ENCODE measurements at regions not wholly inside any gene's neighbourhood (a gene's known extent, or its start where the extent isn't known, plus 50 kb on each side); places are given as distances from the start of the nearest gene placed in this dataset.

DNA sequence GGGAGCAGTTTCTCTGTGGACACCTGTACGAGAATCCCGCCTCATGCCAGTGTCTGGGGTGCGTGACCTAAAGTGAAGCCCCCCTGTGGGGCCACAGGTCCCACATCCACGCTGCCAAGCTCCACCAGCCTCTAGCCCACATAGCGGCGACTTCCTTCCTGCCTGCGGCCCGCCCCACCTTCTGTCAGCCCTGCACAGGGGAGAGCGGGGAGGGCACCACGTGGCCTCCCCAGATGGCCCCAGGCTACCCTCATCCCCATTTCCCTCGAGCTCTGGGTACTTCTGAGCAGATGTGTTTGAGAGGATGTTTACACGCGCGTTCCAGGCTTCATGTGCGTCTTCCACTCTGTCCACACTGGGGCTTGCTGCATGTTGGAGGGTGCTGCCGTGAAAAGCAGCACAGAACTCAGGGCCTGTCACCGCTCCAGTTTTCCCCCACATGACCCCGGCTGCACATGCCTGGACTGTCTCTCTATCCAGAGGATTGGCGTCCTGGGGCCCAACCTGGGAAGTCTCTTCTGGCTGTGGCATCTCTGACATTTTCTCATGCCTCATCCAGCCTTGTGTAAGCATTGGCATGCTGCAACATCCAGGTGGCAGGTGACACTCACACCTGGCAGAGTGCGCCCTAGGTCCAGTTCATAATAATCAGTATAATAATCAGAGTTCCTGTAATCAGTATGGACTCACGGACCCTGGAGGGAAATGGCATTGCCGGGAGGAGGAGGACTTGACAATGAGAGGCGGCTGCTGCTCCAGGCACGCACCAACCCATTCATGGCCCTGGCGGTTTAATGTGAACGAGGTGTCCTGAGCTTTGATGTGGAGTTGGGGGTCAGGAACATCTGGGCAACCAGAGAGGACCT, 146.3 kb upstream of the TWIST2 start:
- no peak for DNase-seq (ENCODE audit: low spot score)

DNA sequence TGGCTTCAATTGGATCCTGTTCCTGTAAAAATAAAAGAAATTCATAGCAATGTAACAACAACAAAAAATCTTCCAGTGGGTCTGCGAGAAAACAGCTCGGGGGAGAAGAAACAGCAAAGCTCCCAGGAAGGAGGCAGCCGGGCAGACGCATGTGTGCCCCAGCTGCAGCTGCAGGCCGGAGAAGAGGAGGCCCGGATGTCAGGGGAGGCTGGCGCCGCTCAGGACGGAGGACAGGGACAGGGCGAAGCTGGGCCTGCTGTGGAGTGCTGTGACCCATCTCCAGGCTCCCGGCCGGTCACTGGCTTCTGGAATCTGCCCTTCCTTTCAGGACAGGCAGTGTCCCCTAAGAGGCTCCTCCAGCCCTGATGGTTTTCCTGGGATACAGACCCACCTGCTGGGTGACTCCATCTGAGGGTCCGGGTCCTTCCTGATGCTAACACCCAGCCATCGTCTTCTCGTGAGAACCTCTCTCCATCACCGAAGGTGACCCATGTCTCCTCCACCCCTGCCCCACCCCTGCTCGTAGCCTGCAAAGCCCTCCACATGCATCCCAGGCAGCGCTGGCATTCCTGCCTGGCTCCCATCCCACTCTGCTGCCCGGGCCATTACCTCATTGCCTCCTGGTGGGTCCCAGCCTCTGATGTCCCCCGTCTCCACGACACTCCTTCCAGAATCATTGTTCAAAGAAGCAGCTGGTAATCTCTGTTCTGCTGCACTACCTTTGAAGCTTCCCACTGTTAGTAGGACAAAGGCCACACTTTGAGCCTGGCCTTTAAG, 145.4 kb upstream of the TWIST2 start:
- DNase-seq (ENCODE audit: low spot score): no peak

DNA sequence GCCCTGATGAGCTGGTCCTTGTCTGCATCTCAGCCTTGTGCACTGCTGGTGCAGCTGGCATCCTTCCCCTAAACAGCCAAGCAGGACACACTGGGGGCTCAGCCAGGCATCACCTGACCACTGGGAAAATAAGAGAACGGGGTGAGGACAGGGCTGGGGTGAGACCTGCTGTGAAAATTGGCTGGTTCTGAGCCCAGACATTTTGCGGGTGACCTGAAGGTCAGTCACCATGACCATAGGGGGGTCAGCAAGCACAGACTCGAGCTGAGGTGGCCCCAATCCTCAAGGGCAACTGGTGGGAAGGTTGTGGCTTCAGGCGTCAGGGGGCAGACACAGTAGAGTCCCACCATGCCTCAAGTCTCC, 144.9 kb upstream of the TWIST2 start:
- no peak for DNase-seq (ENCODE audit: low spot score)

DNA sequence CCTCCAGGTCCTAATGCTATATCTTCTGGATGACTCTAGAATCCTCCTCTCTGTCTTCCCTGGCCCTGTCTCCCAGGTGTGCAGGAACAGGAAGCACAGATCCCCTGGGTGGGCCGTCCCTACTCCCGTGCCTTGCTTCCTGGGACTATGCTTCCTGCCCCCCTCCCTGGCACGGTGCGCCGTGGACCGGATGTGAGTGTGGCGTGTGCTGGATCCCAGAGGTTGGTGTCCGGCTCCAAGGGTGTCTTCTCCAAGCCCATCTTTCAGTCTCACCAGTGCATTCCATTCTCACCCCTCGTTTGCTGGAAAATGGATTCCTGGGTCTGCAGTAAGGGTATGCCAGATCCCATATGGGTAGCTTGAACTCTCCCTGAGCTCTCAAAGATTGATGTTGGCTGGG, 144.4 kb upstream of the TWIST2 start:
- DNase-seq (ENCODE audit: low spot score): no peak

DNA sequence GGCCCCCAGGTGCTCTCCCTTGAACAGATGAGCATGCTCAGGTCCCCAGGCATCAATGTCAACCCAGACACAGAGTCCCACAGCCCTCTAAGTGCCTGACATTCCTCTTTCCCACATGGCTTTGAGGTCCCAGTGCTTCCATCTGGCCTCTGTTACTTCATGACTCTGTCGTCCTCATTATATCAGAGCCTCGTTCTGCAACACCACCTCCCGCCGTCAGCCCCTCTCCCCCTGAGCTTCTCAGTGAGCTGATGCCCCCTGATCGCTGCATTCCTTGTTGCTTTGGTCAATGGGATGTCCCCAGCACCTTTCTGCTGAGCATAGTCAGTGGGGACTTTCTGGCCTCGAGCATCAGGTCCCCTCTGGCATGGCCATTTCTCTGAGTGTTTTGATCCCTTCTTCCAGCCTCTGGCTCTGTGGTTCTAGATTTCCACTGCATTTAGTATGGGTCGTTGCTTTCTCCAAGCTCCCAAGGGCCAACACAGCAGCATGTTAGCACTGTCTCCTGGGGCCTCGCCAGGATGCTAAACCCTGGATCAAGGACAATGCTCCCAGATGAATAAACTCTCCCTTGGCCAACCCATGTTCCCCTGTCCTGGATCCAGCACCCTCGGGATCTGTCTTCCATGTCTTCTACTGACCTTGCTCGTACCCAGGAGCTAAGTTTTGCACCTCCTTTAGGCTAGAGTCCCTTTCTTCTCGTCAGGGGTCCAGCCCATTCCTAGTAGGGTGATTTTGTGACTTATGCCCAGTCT, 143.2 kb upstream of the TWIST2 start:
- no peak for DNase-seq (ENCODE audit: low spot score)

DNA sequence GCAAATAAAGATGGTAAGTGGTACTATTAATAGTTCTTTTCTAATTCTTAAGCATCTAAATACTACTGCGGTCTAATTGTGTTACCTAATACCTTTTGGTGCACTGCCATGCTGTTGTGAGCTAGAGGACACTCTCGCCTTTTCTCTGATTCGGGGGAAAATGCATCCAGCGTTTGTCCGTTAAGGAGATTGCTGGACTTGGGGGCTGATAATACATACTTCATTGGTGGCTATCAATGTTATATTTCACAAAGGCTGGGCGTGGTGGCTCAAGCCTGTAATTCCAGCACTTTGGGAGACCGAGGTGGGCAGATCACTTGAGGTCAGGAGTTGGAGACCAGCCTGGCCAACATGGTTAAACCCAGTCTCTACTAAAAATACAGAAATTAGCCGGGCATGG, 141.7 kb upstream of the TWIST2 start:
- no peak for DNase-seq (ENCODE audit: low spot score)

DNA sequence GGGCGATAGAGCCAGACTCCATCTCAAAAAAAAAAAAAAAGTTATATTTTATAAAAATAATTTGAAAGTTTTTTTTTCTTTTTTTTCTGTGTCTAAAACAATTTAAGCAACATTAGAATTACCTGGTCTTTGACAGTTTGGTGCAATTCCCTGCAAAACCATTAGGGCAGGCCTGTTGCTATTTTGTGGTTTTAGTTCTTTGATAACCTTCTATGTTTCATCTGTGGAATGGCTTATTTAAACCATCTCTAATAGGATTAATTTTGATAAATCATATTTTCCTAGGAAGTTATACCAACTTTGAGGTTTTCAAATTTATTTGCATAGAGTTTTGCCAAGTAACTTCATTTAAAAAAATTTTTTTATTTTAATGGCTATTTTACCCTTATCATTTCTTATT, 141.2 kb upstream of the TWIST2 start:
- no peak for DNase-seq (ENCODE audit: low spot score)

DNA sequence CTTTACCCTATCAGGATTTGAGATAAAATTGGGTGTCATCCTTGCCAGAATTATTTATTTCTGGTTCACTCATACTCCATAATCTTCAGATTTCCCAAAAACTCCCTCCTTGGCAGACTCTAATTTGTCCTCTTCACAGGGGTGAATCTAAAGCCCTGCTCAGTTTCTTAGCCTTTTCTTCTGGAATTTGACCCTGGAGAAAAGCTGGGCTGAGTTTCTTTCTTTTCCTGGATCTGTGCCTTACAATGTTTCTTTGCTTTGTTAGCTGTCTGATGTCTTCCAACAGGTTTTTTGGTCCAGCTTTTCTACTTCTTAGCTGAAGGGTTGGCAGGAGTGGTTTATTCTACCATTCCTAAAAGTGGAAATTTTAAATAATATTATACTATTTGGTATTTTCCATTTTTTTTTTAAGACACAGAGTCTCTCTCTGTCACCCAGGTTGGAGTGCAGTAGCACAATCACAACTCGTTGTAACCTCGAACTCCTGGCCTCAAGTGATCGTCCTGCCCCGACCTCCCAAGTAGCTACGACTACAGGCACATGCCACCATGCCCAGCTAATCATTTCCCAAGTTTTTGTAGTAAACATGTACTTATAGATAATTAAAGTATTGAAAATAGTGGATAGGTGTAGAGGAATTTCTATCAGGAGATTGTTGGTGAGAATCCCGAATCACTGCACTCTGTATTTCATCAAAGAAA, 138.4 kb upstream of the TWIST2 start:
- no peak for DNase-seq (ENCODE audit: low spot score)

DNA sequence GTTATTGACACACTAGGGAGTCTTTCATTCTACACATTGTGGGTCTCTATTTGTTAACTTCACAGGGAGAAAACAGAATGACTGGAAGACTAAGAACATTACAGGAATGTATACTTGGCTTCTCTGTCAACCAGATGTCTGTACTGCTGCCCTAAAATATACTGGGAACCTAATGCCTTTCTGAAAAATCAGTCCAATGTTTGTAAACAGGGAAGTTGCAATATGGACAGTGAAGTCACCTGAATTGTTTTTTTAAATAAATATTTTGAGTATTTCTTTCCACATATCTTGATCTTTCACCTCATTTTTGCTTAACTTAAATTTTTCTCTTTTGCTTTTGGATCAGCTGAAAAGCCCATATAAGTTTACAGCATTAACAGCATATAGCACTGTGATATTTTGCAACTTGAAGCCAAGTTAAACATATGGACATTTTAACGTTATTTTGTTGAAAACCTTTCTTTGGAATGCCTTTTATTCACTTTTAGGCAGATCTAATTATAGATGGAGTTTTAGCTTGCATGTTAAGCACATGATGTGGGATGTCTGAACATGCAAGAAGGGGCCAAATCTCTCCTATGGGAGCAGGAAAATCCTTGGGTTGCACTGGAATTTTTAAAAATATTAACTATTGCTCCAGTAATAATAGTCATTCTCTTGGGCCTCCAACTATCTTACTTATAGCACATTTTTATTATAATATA, 137.7 kb upstream of the TWIST2 start:
- DNase-seq (ENCODE audit: low spot score): peak; percentile 28

DNA sequence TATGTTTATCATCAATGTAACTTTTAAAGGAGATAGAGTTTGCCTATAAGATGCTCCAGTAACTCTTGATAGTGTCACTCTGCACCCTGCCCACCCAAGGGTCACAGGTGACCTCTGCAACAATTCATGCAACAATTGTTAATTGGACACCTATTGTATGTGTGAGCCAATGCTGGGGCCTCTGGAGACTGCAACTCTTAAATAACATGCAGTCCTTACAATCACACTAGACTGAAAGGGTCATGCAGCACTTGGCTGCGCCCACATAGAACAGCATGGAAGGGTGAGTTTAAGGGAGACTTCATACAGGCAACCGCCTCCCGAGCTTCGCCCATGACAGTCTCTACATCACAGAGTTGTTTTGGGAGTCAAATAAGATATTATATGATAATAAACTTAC, 137.1 kb upstream of the TWIST2 start:
- no peak for DNase-seq (ENCODE audit: low spot score)

DNA sequence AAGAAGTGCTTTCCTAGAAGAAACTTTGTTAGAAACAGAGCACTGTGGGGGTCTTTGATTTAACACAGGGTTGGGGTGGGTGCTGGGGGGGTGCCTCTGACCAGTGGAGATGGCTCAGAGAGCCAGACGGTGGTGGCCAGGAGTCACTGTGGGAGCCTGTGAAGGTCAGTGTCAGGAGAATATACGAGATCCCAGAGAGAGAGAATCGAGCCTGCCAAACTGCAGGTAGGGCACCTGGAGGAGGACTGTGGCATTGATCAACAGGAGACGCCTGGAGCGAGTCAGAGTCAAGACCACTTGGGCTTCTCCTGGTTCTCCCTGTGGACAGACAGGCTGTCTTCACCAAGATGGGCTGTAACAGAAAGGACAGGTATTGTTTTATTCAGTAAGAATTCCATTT, 136.5 kb upstream of the TWIST2 start:
- no peak for DNase-seq (ENCODE audit: low spot score)

DNA sequence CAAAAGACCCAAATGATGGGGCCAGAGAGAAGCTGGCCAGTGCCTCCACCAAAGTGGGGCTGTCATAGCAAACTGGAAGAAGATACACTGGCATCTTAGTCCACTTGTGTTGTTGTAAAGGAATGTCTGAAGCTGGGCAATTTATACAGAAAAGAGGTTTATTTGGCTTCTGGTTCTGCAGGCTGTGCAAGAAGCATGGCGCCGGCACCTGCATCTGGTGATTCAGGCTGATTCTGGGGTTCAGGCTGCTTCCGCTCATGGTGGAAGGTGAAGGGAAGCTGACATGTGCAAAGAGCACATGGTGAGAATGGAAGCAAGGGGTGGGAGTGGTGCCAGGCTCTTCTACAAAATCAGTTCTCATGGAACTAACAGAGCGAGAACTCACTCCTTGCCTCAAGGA, 135.9 kb upstream of the TWIST2 start:
- DNase-seq (ENCODE audit: low spot score): no peak

DNA sequence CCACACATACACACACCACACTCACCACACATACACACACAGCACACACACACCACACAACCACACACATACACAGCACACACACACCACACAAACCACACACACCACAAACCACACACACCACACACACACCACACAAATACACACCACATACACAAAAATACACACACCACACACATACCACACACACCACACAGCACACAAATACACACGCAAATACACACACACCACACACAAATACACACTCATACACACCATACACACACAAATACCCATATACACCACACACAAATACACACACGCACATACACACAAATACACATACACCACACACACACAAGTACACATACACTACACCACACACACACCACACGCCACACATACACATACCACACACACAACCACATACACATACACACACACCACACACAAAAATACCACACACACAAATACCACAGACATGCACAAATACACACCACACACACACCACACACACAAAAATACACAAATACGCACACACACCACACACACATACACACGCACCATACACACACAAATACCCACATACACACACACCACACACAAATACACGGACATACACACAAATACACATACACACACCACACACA, 134.6 kb upstream of the TWIST2 start:
- DNase-seq (ENCODE audit: low spot score): no peak

DNA sequence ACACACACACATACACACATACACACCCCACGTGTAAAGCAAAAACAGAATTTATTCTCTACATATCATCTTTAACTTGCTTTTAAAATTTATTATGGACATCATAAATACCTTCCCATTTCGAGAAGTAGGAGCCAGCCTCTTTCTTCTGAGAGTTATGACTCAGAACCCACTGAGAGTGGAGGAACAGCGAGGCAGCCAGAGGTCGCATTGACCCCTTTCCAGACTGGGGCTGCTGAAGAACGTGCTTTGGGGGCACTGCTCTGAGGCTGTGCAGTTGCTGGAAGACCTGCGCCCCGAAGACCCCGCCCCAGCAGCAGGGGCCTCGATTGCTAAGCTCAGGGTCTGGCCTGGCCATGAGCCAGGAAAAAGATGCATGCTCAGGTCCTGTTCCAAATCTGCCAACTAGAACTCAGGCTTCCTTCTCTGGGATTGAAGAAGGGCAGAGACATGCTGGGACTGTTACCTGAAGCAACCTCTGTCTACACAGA, 133.8 kb upstream of the TWIST2 start:
- peak; percentile 29 for DNase-seq (ENCODE audit: low spot score)

DNA sequence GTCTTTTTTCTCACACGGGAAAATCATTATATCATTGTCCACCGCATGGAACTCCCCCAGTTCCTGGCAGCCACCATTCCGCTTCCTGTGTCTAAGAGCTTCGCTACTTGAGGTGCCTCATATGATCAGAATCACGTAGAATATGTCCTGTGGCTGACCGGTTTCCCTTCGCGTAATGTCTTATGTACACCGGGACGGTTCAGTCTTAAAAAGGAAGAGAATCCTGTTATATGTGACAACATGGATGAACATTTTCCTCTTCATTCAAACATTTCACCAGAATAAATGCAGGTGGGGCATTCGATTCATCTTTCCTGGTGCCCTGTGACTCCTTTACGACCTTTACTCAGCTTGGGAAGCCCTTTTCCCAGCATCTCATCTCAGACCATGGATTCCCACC, 131.7 kb upstream of the TWIST2 start:
- DNase-seq (ENCODE audit: low spot score): no peak

DNA sequence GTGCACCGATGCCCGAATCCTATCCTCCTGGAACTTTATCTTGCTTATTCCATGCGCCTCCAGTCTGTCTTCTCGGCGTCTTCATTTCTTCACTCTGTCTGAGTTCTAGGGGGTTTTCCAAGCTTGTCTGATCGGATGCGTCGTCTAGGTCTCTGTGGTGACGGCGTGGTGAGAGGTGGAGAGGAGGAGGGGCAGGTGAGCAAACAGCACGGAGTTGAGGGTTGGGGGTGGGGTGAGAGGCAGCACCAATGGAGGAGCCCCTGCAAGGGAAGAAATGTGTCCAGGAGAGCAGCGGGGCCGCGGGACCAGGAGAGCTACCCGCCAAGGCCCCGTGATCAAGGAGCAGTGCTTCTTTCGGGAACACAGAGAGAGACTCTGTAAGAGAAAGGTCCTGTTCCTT, 131.3 kb upstream of the TWIST2 start:
- no peak for DNase-seq (ENCODE audit: low spot score)

DNA sequence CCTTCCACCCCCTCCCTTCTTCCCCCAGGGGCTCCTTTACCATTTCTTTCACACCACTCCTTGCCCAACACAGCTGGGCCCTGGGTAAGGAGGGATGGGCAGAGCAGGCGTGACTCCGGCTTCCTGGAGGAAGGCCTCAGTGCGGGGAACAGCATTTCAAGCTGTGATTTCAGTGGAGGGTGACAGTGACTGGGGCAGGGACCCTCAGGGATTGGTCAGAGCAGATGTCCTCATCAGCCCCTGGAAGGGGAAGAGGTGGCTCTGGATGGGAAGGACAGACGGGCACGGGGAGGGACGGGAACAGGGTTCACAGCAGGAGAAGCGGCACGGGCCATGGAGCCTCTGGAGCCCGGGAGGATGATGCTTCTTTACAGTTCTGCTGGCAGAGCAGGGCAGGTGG, 130.8 kb upstream of the TWIST2 start:
- no peak for DNase-seq (ENCODE audit: low spot score)

DNA sequence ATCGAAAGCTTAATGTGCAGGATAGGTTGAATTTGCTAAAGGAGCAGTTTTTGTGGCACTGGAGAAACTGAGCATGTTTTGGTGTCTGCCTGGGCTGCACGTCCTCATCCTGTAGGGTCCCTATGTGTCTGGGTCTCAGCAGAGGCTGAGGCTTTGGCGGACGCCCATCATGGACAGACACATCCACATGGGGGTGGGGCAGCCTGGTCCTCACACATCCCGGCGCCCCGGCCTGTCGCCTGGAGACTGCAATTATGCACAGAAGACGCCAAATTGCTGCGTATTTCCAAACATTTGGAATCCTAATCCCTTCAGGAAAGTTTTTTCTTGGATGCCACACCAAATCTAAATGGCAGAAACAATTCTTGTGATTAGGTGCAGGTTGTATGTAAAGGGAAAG, 128.2 kb upstream of the TWIST2 start:
- no peak for DNase-seq (ENCODE audit: low spot score)

DNA sequence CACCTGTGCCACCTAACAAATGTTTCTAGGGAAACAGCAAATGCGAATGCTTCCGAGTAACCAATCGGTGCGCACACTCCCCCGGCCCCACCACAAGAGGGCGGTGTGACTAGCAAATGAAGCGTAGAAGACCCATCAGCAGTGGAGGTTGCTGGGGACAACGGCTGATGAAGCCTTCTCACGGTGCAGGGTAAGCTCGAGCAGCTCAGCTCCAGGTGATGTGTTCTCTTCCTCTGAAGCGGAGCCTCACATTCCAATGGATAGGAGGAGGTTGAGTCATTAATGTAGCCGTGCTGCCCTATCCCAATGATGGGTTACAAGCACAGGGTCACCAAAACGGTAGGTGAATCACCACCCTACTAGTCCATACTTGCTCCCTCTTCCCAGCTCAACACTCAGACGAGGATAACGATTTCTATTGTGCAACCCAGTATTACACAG, 127.6 kb upstream of the TWIST2 start:
- peak; percentile 54 for DNase-seq (ENCODE audit: low spot score)

DNA sequence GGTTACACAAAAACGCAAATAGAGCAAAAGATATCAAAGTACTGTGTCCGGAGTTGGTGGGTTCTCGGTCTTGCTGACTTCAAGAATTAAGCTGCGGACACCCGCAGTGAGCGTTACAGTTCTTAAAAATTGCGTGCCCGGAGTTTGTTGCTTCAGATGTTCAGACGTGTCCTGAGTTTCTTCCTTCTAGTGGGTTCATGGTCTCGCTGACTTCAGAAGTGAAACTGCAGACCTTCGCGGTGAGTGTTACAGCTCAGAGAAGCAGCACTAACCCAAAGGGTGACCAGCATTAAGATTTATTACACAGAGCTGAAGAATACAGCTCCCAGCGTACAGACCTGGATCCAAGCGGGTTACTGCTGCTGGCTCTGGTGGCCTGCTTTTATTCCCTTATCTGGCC, 125.7 kb upstream of the TWIST2 start:
- no peak for DNase-seq (ENCODE audit: low spot score)

DNA sequence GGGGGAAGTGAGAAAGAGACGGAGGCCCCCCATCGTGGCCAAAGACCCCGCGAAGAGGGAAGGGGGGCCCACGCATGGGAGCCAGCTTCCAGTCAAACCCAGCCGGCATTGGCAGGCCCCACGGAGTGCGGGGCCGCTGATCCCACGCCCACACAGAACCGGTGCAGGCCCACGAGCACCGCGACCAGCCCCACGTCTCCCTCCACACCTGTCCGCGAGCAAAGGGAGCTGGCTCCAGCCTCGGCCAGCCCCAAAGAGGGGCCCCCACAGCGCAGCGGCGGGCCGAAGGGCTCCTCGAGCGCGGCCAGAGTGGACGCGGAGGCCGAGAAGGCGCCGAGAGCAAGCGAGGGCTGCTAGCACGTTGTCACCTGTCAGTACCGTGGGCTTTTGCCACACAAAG, 125.0 kb upstream of the TWIST2 start:
- DNase-seq (ENCODE audit: low spot score): no peak

All from AG08395 (cell line).